OCI-LY7 (cell line): ENCODE measurements at regions not wholly inside any gene's neighbourhood (a gene's known extent, or its start where the extent isn't known, plus 50 kb on each side); places are given as distances from the start of the nearest gene placed in this dataset.

Experiments
- BruUV-seq: library from RNA; stranded (reverse); fragments of 400-500 nt; replicated peaks from 2 replicates; lab custom pipeline; 2021; lab: Mats Ljungman, UMichigan
- CTCF ChIA-PET: fragments of 300-600 bp; sonication (Branson Sonifier 250); formaldehyde crosslinking; loops from one replicate; lab custom pipeline; 2022; ENCODE audit warnings: antibody characterized with exemption; ENCODE audit not compliant: unreplicated experiment; lab: Charles Lee
- POLR2A ChIA-PET: fragments of 300-600 bp; sonication (Branson Sonifier 250); formaldehyde crosslinking; loops from one replicate; lab custom pipeline; 2022; ENCODE audit warnings: antibody characterized with exemption; lab: Charles Lee
- DNase-seq: peaks from one replicate; pipeline ENCODE4 v3.0.0-alpha.2; 2015; ENCODE audit warnings: low spot score
- H2AFZ ChIP-seq: fragments of 200-600 bp; sonication (generic), shearing (Covaris generic); 2 replicates; pipeline ENCODE4 v1.6.1; 2014; ENCODE audit warnings: mild to moderate bottlenecking, antibody characterized with exemption, low read length, moderate library complexity
- H3K27ac ChIP-seq: fragments of 200-600 bp; sonication (generic); 2 replicates; pipeline ENCODE4 v1.5.1; 2014; ENCODE audit warnings: mixed run types, low read depth, mild to moderate bottlenecking, moderate library complexity, low read length, inconsistent platforms; ENCODE audit not compliant: poor library complexity, severe bottlenecking
- H3K36me3 ChIP-seq: fragments of 200-600 bp; sonication (generic); 2 replicates; pipeline ENCODE4 v1.6.1; 2014; ENCODE audit warnings: mild to moderate bottlenecking, antibody characterized with exemption, low read length, moderate library complexity, mixed read lengths; ENCODE audit not compliant: insufficient read depth
- H3K4me1 ChIP-seq: fragments of 200-600 bp; sonication (generic); 2 replicates; pipeline ENCODE4 v1.5.1; 2014; ENCODE audit warnings: mild to moderate bottlenecking, low read length; ENCODE audit not compliant: insufficient read depth, poor library complexity, severe bottlenecking
- H3K4me2 ChIP-seq: fragments of 200-600 bp; sonication (generic); 2 replicates; pipeline ENCODE4 v1.6.1; 2014; ENCODE audit warnings: mild to moderate bottlenecking, low read length
- H3K4me3 ChIP-seq: fragments of 200-600 bp; sonication (generic); 2 replicates; pipeline ENCODE4 v1.5.1; 2014; ENCODE audit warnings: mild to moderate bottlenecking, low read depth, low read length; ENCODE audit not compliant: poor library complexity, severe bottlenecking
- H3K79me2 ChIP-seq: fragments of 200-600 bp; sonication (generic); 2 replicates; pipeline ENCODE4 v1.6.1; 2016; ENCODE audit warnings: low read depth, mild to moderate bottlenecking, low read length, moderate library complexity, mixed read lengths; ENCODE audit not compliant: insufficient read depth
- H3K9me2 ChIP-seq: fragments of 200-600 bp; sonication (generic); 2 replicates; pipeline ENCODE4 v1.6.1; 2016; ENCODE audit warnings: mild to moderate bottlenecking, low read length, mixed read lengths; ENCODE audit not compliant: insufficient read depth
- H3K9me3 ChIP-seq: fragments of 200-600 bp; sonication (generic); 2 replicates; pipeline ENCODE4 v1.6.1; 2014; ENCODE audit warnings: mild to moderate bottlenecking, mixed run types, low read length, mixed read lengths
- H4K20me1 ChIP-seq: fragments of 200-600 bp; sonication (generic); 2 replicates; pipeline ENCODE4 v1.6.1; 2014; ENCODE audit warnings: mild to moderate bottlenecking, antibody characterized with exemption, low read length, moderate library complexity, mixed read lengths; ENCODE audit not compliant: insufficient read depth
- CTCF ChIP-seq: fragments of 200-600 bp; sonication (generic); conservative IDR thresholded peaks from 2 replicates; pipeline ENCODE4 v1.5.1; 2014; ENCODE audit warnings: mild to moderate bottlenecking, antibody characterized with exemption, low read length, moderate library complexity, mixed read lengths
- EZH2phosphoT487 ChIP-seq: fragments of 200-600 bp; sonication (generic); IDR thresholded peaks from 2 replicates; pipeline ENCODE4 v1.6.1; 2018; ENCODE audit warnings: low read depth, borderline replicate concordance, mild to moderate bottlenecking, mixed run types, antibody characterized with exemption, low read length, moderate library complexity, mixed read lengths
- intact Hi-C: fragments of 100-400 bp; cut with micrococcal nuclease; formaldehyde crosslinking; loops from one replicate; pipeline ENCODE4 v1.10.0; 2022; ENCODE audit not compliant: unreplicated experiment

GRCh38 chr7:10100572-10100971 lies 873.1 kb upstream of the PHF14 start:
- CTCF ChIA-PET = no interaction called here
- Histone ChIP-seq H3K79me2 (no peaks in the 10 kb centered on the region), H3K36me3 (no peaks in the 10 kb centered on the region), H3K4me1 (no peaks in the 10 kb centered on the region), H3K9me3 (no peaks in the 10 kb centered on the region), H3K27ac (no peak overlapping the region), H3K4me3 (no peak overlapping the region), H3K9me2 (no peaks in the 10 kb centered on the region), H3K4me2 (no peak overlapping the region), H2AFZ (no peak overlapping the region), H4K20me1 (no peaks in the 10 kb centered on the region)
- POLR2A ChIA-PET = no interaction called here
- intact Hi-C loops = no loop called here
- no peak for DNase-seq
- no peak for TF ChIP-seq CTCF
- no TSS peak for BruUV-seq

GRCh38 chr7:10101351-10101750 lies 872.3 kb upstream of the PHF14 start:
- H3K36me3 ChIP-seq = no peaks in the 10 kb centered on the region
- no TSS peak for BruUV-seq
- intact Hi-C loops = no loop called here
- H3K79me2 ChIP-seq = no peaks in the 10 kb centered on the region
- no peak overlapping the region for H3K27ac ChIP-seq
- ChIA-PET CTCF (no interaction called here), POLR2A (no interaction called here)
- H3K4me3 ChIP-seq = no peak overlapping the region
- DNase-seq = no peak
- no peaks in the 10 kb centered on the region for H3K9me2 ChIP-seq
- no peaks in the 10 kb centered on the region for H3K9me3 ChIP-seq
- no peaks in the 10 kb centered on the region for H3K4me1 ChIP-seq
- no peak for TF ChIP-seq CTCF
- no peak for TF ChIP-seq EZH2phosphoT487
- H3K4me2 ChIP-seq = no peak overlapping the region
- H4K20me1 ChIP-seq = no peaks in the 10 kb centered on the region
- H2AFZ ChIP-seq = no peak overlapping the region

- H3K79me2 ChIP-seq = no peaks in the 10 kb centered on the region
- H3K9me3 ChIP-seq = no peaks in the 10 kb centered on the region
- H3K4me3 ChIP-seq = no peak overlapping the region
- no peaks in the 10 kb centered on the region for H3K4me1 ChIP-seq
- ChIA-PET POLR2A (interaction anchor here (0.6 kb wide), 1 partner anchor 587 kb away, joined by 3 read pairs; no protein-coding TSS in a partner anchor), CTCF (no interaction called here)
- DNase-seq = no peak
- H3K27ac ChIP-seq = no peak overlapping the region
- no peaks in the 10 kb centered on the region for H4K20me1 ChIP-seq
- TF ChIP-seq EZH2phosphoT487 = no peak
- TF ChIP-seq CTCF = no peak
- H3K9me2 ChIP-seq = no peaks in the 10 kb centered on the region
- no peak overlapping the region for H3K4me2 ChIP-seq
- H2AFZ ChIP-seq = no peak overlapping the region
- no peaks in the 10 kb centered on the region for H3K36me3 ChIP-seq
- intact Hi-C loops = no loop called here
- BruUV-seq = no TSS peak
Observed at GRCh38 chr7:10104292-10104691, 869.4 kb upstream of the PHF14 start.
